T-helper 2 cell (primary cell): ENCODE measurements at regions not wholly inside any gene's neighbourhood (a gene's known extent, or its start where the extent isn't known, plus 50 kb on each side); places are given as distances from the start of the nearest gene placed in this dataset.
"Not testable (repeated sequence)": the region's sequence is repeated elsewhere in the genome, so short reads cannot be mapped to it uniquely, and the experiment has no call there.

ENCODE experiments used
- DNase-seq, 5 experiments: peaks; one replicate each; pipeline versions ENCODE4 v3.0.0 to v3.0.0-alpha.2; 2012 to 2022

- no peak for DNase-seq
Observed at GRCh38 chr13:67390462-67391086, 160.4 kb upstream of the PCDH9 start.

DNA sequence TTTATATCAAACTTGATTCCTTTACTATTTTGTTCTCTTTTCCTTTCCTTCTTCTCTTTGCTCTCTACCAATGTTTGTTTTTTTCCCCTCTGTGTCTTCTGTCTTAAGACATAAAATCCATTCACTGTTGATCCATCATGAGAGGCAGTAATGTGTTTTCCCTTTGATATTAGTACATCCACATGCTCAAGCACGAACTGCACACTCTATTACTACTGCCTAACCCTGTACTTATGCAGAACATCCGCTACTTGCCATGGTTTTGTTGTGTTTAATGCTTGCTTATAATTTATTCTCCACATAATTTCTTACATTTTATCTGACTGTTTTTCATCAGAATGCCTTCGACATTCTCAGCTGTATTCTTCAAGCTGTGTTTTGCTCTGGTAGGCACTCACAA, 159.0 kb upstream of the PCDH9 start:
- DNase-seq = no peak

DNA sequence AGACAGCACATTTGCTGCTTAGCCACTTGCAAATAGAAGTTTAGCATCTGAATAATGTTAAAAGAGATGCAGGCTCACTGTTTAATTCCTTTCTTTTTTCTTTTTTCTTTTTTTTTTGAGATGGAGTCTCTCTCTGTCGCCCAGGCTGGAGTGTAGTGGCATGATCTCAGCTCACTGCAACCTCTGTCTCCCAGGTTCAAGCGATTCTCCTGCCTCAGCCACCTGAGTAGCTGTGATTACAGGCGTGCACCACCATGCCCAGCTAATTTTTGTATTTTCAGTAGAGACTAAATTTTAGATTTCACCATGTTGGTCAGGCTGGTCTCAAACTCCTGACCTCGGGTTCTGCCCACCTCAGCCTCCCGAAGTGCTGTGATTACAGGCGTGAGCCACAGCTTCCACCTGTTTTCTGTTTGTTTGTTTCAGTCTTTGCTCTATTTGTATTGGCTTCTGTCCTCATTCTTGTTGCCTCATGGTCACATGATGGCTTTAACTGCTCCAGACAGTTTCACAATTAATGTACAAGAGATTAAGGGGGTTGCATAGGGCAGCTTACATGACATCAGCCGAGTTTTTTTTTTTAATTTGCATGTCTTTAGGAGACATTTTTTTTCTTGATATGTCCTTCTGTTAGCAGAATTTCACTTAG, 153.1 kb upstream of the PCDH9 start:
- not testable (repeated sequence) for DNase-seq

- no peak for DNase-seq
Observed at GRCh38 chr13:67377919-67378318, 147.8 kb upstream of the PCDH9 start.

DNA sequence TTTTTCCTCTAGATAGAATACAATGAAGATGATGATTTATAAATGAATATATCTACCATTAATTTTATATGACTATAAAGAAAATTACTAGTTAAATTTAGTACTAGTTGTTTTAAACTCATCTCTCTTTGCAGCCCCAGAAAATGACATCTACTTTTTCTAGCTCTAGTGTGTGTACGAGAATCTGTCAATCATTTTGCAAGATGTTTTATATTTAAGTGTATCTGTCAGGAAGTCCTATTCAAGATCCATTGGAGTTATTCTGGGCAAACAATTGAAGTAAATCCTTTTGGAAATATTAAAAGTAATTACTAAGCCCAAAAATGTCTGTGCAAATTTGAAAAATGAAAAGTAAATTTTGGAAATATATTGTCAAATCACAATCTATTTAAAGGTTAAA, 144.3 kb upstream of the PCDH9 start:
- no peak for DNase-seq

DNA sequence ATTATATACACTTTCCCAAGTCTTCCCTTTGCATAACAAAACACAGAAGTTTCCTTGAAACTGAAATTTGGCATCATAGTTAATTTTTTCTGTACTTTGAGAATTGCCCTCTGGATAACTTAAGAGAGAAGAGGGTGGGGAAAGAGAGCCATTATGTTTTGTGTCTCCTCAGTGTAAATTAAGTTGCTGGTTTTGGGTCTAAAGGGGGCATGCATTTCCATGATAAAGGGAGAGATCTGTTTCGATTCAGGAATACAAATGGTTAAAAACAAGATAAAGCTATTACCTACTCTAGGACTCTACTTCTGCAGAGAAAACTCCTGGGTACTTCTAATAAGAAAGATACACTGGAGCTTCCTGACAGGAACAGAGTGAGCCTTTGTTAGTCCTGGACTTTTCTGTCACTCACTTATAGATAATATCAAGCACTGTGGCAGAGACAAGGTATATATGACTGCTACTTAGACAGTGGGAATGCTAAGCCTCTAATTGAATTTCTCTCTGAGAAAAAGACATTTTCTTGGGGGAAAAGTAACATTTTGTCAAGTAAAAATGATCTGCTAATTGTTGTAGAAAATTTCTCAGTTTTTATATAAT, 142.8 kb upstream of the PCDH9 start:
- DNase-seq = no peak

DNA sequence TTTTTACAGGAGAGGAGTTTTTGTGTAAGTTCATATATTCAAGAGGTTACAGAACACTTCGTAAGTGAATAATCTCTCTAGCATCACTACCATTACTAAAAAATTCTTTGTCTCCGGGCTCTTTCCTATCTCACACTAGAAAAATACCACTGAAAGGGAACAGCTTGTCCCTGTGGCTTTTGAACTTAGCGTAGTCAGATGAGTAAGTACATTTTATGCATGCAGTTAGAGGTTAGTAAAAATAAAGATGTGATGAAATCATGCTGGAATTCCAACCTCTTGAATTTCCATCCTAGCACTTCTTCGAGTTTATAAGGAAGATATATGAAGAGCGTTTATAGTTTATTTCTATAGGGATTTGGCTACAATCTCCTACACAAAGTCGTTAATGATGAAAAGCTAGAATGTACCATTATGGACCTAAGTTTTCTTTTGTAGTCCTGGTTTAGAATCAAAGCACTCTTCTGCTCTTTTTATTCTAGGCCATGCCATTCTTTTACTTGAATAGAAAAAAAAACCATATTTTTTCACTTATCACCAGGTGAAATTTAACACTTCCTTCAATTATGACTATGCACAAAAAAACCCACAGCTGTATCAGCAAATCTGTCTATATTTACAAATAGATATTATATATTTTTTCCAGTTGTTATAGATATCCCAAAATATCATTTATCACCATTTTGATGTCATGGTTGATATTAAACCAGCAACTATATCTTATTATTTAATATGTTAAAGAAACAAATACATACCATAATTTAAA, 139.9 kb upstream of the PCDH9 start:
- no peak for DNase-seq

DNA sequence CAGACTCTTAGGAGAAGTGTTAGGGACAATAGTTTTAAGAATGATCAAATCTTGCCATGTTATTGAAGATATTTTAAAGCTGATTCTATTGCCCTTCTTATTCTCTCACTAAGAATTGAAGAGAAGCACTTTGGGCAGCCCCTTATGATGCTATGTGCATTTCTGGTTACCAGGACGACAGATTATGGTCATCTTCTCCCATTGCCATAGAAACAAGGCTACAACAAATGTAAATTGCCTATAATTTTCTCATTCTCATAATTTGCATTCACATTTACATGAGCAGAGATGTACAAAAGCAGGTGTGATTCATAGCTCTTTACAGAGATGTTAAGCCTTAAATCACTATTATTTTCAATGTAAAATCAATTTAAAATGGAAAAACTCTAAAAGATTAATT, 137.3 kb upstream of the PCDH9 start:
- no peak for DNase-seq

DNA sequence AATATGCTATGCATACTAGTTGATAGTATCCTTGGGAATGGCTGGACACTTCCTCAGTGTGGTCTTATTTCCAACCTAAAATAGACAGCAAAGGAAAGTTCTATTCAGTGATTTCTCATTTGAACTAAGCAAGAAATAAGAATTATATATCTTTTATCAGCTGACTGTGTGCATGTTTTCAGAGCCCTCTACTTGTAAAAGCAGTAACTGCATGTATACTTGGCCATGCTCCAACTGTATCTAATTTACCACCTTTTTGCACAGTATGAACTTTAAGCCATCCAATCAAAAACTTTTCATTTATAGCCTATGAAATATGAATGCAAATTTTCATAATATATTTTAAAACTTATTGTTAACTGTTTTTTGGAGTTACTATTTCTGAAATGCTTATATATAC, 136.4 kb upstream of the PCDH9 start:
- no peak for DNase-seq

GRCh38 chr13:67355812-67356476, 125.8 kb upstream of the PCDH9 start:
- DNase-seq = no peak

DNA sequence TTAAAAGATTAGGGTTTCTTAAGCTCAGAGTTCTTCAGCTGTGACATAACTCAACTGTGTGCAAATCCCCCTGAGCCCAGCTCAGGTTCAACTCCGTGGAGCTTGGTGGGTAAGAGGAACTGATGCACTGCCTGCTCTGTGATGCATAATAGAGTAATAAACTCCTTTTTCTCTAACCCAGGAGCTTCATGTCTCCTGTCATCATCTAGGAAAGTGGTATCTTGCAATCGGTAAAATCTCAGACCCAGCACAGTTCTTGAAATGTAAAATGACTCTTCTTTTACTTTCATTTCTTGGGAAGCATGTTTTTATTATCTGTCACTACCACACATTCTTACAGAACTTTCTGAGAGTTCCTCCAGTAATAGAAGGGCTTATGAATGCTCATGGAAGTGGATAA, 123.8 kb upstream of the PCDH9 start:
- no peak for DNase-seq

DNA sequence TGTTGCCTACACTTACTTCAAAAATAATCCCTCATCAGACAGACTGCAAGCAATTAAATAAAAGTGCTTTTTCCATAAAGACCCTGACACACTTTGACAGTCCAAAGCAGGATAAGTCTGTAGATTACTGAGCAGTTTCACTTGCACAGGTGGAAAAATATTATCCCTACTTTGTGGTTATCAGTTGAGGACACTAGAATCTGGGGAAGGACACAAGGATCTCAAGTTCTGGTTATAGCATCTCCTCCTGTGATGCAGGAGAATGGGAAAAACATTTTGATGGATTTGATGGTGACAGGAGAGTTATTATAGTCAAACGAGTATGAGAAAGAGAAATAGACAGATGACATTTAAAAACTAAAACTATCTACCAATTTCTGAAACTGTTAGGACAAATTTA, 122.9 kb upstream of the PCDH9 start:
- DNase-seq = no peak

DNA sequence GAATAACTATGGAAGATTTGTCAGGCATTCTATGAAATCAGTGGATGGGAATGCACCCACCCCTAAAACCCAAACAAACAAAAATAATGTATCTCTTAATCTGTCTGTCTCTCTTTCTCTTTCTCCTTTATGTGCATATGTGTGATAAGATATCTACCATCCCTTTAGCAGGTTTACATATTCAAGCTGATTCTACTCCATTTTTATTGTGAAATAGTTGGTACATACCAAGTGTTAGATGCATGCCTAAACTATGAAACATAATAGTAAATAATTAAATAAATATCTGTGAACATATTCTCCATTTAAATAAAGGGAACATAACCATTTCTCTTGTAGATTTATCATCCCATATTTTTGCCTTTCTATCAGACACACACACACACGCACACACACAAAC, 121.8 kb upstream of the PCDH9 start:
- no peak for DNase-seq

DNA sequence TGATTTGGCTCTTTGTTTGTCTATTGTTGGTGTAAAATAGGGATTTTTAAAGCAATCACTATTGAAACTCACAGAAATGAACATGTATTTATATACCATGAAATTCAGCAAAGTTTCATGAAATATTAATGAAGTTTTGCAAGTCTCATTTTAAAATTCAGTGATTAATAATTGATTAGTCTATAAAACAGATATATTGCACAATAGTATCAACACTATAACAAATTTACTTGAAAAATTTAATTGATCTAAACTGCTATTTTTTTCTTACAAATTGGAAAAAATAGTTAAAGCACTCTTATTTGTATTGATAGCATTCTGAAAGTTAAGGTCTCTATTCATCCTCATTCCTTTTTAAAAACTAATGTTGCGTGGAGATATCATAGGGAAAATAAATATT, 121.0 kb upstream of the PCDH9 start:
- no peak for DNase-seq

- DNase-seq = no peak
Observed at GRCh38 chr13:67343777-67344176, 113.6 kb upstream of the PCDH9 start.

DNA sequence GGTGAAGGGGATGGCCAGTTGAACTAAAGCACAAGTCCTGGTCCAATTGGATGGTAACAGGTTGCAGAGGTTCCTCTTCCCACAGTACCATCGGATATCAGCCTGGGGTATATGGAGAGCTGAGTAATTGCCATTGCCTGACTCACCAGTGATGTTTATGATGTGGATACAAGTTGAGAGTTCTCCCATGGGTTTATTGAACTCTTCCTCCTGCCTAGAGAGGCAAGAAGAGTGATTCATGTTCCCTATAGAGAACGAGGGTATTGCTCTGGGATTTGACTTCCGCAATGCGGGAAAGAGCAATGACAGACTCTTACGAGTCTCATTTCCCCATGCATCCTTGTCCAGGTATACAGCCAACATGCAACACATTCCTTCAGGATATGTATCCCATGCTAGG, 111.3 kb upstream of the PCDH9 start:
- no peak for DNase-seq

- no peak for DNase-seq
Observed at GRCh38 chr13:67330149-67330548, 100.0 kb upstream of the PCDH9 start.

- no peak for DNase-seq
Observed at GRCh38 chr13:67328895-67329294, 98.8 kb upstream of the PCDH9 start.

GRCh38 chr13:67318860-67319259, 88.7 kb upstream of the PCDH9 start:
- no peak for DNase-seq

- DNase-seq = no peak
Observed at GRCh38 chr13:67318398-67318797, 88.3 kb upstream of the PCDH9 start.

DNA sequence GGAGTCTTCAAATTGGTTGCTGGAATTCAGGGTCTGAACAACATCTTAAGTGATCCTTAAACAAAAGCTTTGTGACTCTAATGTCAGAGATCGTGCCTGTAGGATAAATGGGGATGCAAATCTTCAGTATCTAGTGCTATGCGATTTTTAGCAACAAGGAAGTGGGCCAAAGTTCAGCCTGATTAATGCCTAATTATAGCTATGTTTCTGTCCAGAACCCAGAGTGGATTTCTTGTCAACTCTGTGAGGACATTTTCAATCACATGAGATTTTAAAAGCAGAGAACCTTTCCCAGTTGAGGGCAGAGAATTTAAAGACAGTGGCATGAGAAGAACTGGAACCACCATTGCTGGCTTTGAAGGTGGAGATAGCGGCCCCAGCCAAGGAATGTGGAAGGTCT, 84.3 kb upstream of the PCDH9 start:
- no peak for DNase-seq

- no peak for DNase-seq
Observed at GRCh38 chr13:67308004-67308772, 78.1 kb upstream of the PCDH9 start.
